ENCODE measurements at regions not wholly inside any gene's neighbourhood (a gene's known extent, or its start where the extent isn't known, plus 50 kb on each side); places are given as distances from the start of the nearest gene placed in this dataset.
A peak's percentile ranks its signal among the peaks of the same experiment; 100 is the strongest.
"Not testable (repeated sequence)": the region's sequence is repeated elsewhere in the genome, so short reads cannot be mapped to it uniquely, and the experiment has no call there.

DNA sequence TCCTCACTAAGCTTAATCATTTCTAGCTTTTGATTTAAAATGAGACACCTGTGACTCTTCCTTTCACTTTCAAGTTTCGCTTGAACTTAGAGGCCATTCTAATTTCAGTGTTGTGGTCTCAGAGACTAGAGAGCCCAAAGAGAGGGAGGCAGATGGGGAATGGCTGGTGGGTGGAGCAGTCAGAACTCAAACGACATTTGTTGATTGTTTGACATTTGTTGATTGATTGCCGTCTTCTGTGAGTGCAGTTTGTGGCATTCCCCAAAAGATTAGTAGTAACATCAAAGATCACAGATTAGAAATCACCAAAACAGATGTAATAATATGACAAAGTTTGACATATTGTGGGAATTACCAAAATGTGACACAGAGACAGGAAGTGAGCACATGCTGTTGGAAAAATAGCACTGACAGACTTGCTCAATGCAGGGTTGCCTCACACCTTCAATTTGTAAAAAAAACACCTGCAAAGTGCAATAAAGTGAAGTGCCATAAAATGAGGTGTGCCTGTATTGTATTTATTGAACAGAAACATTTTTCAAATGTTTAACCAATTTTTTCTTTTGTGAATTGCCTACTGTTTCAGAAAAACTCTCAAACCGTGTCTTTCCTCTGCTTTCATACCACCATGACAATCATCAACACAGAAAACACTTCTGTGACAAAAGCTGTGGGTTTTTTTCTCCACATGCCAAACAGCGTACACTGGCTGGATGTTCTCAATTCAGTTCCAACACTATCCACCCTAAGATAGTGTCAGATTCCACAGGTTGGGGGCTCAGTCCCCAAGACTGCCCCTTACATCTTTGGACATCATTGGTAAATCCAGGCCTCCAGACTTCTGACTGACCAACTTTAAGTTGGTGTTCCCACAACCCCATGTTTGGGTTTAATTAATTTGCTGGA lies 376.3 kb upstream of the RGS6 start:
- Histone ChIP-seq H3K36me3 (no peaks in the 10 kb centered on the region), H3K4me1 (peaks cover 32 to 79% (median 48%) of the 10 kb centered on the region in 6 donors), H3K27me3 (replicated peaks in 1 of 7) (no peaks in the 10 kb centered on the region), H3K4me3 (peak overlapping the region in 1 of 8 donors; percentile 49), H3K27ac (peak overlapping the region; percentile 67 to 92 (median 87)), H3K9me3 (no peaks in the 10 kb centered on the region)
- DNase-seq = no peak
- intact Hi-C loops (cut with DNase I; ENCODE audit: low total_unique reads) = no loop called here
- 28 to 41% (median 35%) methylated on average over 5 of the region's 5 CpGs for WGBS, 5 donors
- TF ChIP-seq POLR2AphosphoS5 (IDR thresholded peaks at IDR 0.05) (peak in 1 of 3 donors; percentile 25), POLR2A (IDR thresholded peaks at IDR 0.05) (no peak)

- Histone ChIP-seq H3K4me1 (peaks cover 27 to 73% (median 42%) of the 10 kb centered on the region in 6 donors), H3K27ac (peak overlapping the region; percentile 67 to 92 (median 87)), H3K9me3 (no peaks in the 10 kb centered on the region), H3K36me3 (no peaks in the 10 kb centered on the region), H3K27me3 (replicated peaks in 1 of 7) (no peaks in the 10 kb centered on the region), H3K4me3 (peak overlapping the region in 1 of 8 donors; percentile 49)
- WGBS, 5 donors = 75 to 91% (median 82%) methylated on average over 2 of the region's 2 CpGs
- no peak for TF ChIP-seq POLR2AphosphoS5 (IDR thresholded peaks at IDR 0.05)
- no peak for TF ChIP-seq POLR2A (IDR thresholded peaks at IDR 0.05)
- no peak for TF ChIP-seq CTCF (IDR thresholded peaks at IDR 0.05 in 8 of 11, conservative IDR thresholded peaks at IDR 0.05 in 3 of 11)
- no peak for DNase-seq
- intact Hi-C loops (cut with DNase I; ENCODE audit: low total_unique reads) = no loop called here
These were observed 375.5 kb upstream of the RGS6 start for GRCh38 chr14:71556730-71557129.

DNA sequence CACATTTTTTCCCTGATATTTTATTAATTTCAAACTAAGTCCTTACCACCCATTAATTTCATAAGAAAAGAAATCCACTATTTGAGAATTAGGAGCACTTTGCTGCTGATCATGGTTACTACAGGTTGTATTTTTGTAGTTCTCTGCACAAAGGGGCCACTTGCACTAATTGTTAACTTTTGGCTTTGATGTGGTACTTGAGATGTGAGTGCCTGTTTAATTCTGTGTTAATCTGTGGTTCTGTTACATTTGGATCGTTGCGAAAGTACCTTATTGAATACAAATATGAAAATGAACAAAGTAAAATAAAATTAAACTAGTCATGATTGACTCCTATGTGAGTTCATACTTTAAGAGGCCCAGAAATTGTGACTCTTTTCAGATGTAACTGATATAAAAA lies 374.9 kb upstream of the RGS6 start:
- no peak for DNase-seq
- Histone ChIP-seq H3K4me1 (peaks cover 27 to 68% (median 41%) of the 10 kb centered on the region in 6 donors), H3K27me3 (replicated peaks in 1 of 7) (no peaks in the 10 kb centered on the region), H3K4me3 (no peak overlapping the region), H3K36me3 (no peaks in the 10 kb centered on the region), H3K27ac (peak overlapping the region in 7 of 8 donors; percentile 14 to 92 (median 86)), H3K9me3 (no peaks in the 10 kb centered on the region)
- WGBS, 5 donors = 63 to 87% (median 81%) methylated on average over 2 of the region's 2 CpGs
- intact Hi-C loops (cut with DNase I; ENCODE audit: low total_unique reads) = no loop called here
- no peak for TF ChIP-seq POLR2A (IDR thresholded peaks at IDR 0.05)
- no peak for TF ChIP-seq POLR2AphosphoS5 (IDR thresholded peaks at IDR 0.05)
- no peak for TF ChIP-seq CTCF (IDR thresholded peaks at IDR 0.05 in 8 of 11, conservative IDR thresholded peaks at IDR 0.05 in 3 of 11)

- DNase-seq; H3K36me3 ChIP-seq; H3K9me3 ChIP-seq; H3K27me3 ChIP-seq (replicated peaks in 1 of 7); H3K4me3 ChIP-seq; intact Hi-C loops (cut with DNase I; ENCODE audit: low total_unique reads); H3K27ac ChIP-seq: not testable (repeated sequence)
- WGBS, 5 donors = 95 to 98% (median 97%) methylated on average over 10 of the region's 10 CpGs
- H3K4me1 ChIP-seq = peaks cover 17 to 59% (median 28%) of the 10 kb centered on the region in 6 donors
These were observed 373.3 kb upstream of the RGS6 start for GRCh38 chr14:71558943-71559342.

- peaks cover 8 to 58% (median 16%) of the 10 kb centered on the region in 6 donors for H3K4me1 ChIP-seq
- no peaks in the 10 kb centered on the region for H3K36me3 ChIP-seq
- intact Hi-C loops (cut with DNase I; ENCODE audit: low total_unique reads) = no loop called here
- H3K27ac ChIP-seq = no peak overlapping the region
- no peak overlapping the region for H3K4me3 ChIP-seq
- TF ChIP-seq POLR2A (IDR thresholded peaks at IDR 0.05) (no peak), POLR2AphosphoS5 (IDR thresholded peaks at IDR 0.05) (no peak), CTCF (IDR thresholded peaks at IDR 0.05 in 8 of 11, conservative IDR thresholded peaks at IDR 0.05 in 3 of 11) (no peak)
- H3K27me3 ChIP-seq (replicated peaks in 1 of 7) = no peaks in the 10 kb centered on the region
- no peaks in the 10 kb centered on the region for H3K9me3 ChIP-seq
- DNase-seq = no peak
These were observed 371.5 kb upstream of the RGS6 start for GRCh38 chr14:71560751-71561150.
